Urinary bladder (tissue), 3 donors: ENCODE measurements at regions not wholly inside any gene's neighbourhood (a gene's known extent, or its start where the extent isn't known, plus 50 kb on each side); places are given as distances from the start of the nearest gene placed in this dataset.

Experiments
- DNase-seq: peaks from one replicate; pipeline ENCODE4 v3.0.0-alpha.2; 2015; ENCODE audit errors: extremely low spot score
- H3K27ac ChIP-seq: one replicate; pipeline ENCODE4 v1.5.1; 2013; ENCODE audit warnings: low read depth, mild to moderate bottlenecking, moderate library complexity
- H3K36me3 ChIP-seq: one replicate; pipeline ENCODE4 v1.6.1; 2013; ENCODE audit warnings: mild to moderate bottlenecking, moderate library complexity; ENCODE audit not compliant: insufficient read depth
- H3K4me1 ChIP-seq: one replicate; pipeline ENCODE4 v1.6.1; 2013; ENCODE audit warnings: mild to moderate bottlenecking, moderate library complexity; ENCODE audit not compliant: insufficient read depth
- H3K4me3 ChIP-seq: one replicate; pipeline ENCODE4 v1.5.1; 2013; ENCODE audit warnings: low read depth, low read length
- WGBS: extraction: QIAGEN DNeasy Blood & Tissue Kit; methylation state at CpG from one replicate; pipeline ENCODE4 v1.1.7; 2013; 5-methylcytosine and 5-hydroxymethylcytosine counted together
- donor health status: healthy with polysubstance abuse.
- donor health status: healthy.

GRCh38 chr14:98573082-98573481 is 698.9 kb downstream of the BCL11B start:
- WGBS = 58% methylated on average over 2 of the region's 2 CpGs
- DNase-seq = no peak
- no peak overlapping the region for H3K4me3 ChIP-seq
- H3K36me3 ChIP-seq = no peaks in the 10 kb centered on the region
- no peak overlapping the region for H3K27ac ChIP-seq
- no peaks in the 10 kb centered on the region for H3K4me1 ChIP-seq

- Histone ChIP-seq H3K4me1 (no peaks in the 10 kb centered on the region), H3K27ac (no peak overlapping the region), H3K36me3 (no peaks in the 10 kb centered on the region), H3K4me3 (no peak overlapping the region)
- WGBS = 91% methylated on average over 2 of the region's 2 CpGs
- no peak for DNase-seq
Measured at GRCh38 chr14:98576463-98576862, 695.5 kb downstream of the BCL11B start.

GRCh38 chr14:98578204-98578603 is 693.8 kb downstream of the BCL11B start:
- 31% methylated on average over 2 of the region's 2 CpGs for WGBS
- H3K4me1 ChIP-seq = no peaks in the 10 kb centered on the region
- DNase-seq = no peak
- no peak overlapping the region for H3K4me3 ChIP-seq
- no peak overlapping the region for H3K27ac ChIP-seq
- H3K36me3 ChIP-seq = no peaks in the 10 kb centered on the region

- DNase-seq = no peak
- no peaks in the 10 kb centered on the region for H3K4me1 ChIP-seq
- H3K4me3 ChIP-seq = no peak overlapping the region
- H3K36me3 ChIP-seq = no peaks in the 10 kb centered on the region
- 91% methylated on average over 1 of the region's 1 CpG for WGBS
- H3K27ac ChIP-seq = no peak overlapping the region
Measured at GRCh38 chr14:98579140-98579539, 692.9 kb downstream of the BCL11B start.

- Histone ChIP-seq H3K27ac (no peak overlapping the region), H3K36me3 (no peaks in the 10 kb centered on the region), H3K4me3 (no peak overlapping the region), H3K4me1 (no peaks in the 10 kb centered on the region)
- 6% methylated on average over 3 of the region's 3 CpGs for WGBS
- no peak for DNase-seq
Measured at GRCh38 chr14:98580131-98580678, 691.8 kb downstream of the BCL11B start.

GRCh38 chr14:98582276-98582675 is 689.7 kb downstream of the BCL11B start:
- no peak overlapping the region for H3K4me3 ChIP-seq
- no peaks in the 10 kb centered on the region for H3K36me3 ChIP-seq
- H3K4me1 ChIP-seq = no peaks in the 10 kb centered on the region
- no peak overlapping the region for H3K27ac ChIP-seq
- no peak for DNase-seq
- WGBS = 71% methylated on average over 7 of the region's 7 CpGs

- Histone ChIP-seq H3K27ac (no peak overlapping the region), H3K36me3 (no peaks in the 10 kb centered on the region), H3K4me1 (no peaks in the 10 kb centered on the region), H3K4me3 (no peak overlapping the region)
- no peak for DNase-seq
- 57% methylated on average over 6 of the region's 6 CpGs for WGBS
Measured at GRCh38 chr14:98591161-98591560, 680.8 kb downstream of the BCL11B start.

GRCh38 chr14:98592611-98593170 is 679.3 kb downstream of the BCL11B start:
- 85% methylated on average over 21 of the region's 21 CpGs for WGBS
- no peak overlapping the region for H3K4me3 ChIP-seq
- no peaks in the 10 kb centered on the region for H3K36me3 ChIP-seq
- H3K27ac ChIP-seq = no peak overlapping the region
- no peaks in the 10 kb centered on the region for H3K4me1 ChIP-seq
- DNase-seq = no peak

GRCh38 chr14:98593361-98593761 is 678.6 kb downstream of the BCL11B start:
- no peak for DNase-seq
- Histone ChIP-seq H3K4me1 (no peaks in the 10 kb centered on the region), H3K4me3 (no peak overlapping the region), H3K27ac (no peak overlapping the region), H3K36me3 (no peaks in the 10 kb centered on the region)
- WGBS = 65% methylated on average over 8 of the region's 8 CpGs

GRCh38 chr14:98594156-98594555 is 677.8 kb downstream of the BCL11B start:
- WGBS = 85% methylated on average over 5 of the region's 5 CpGs
- H3K4me1 ChIP-seq = no peaks in the 10 kb centered on the region
- DNase-seq = no peak

GRCh38 chr14:98598576-98598975 is 673.4 kb downstream of the BCL11B start:
- Histone ChIP-seq H3K4me3 (no peak overlapping the region), H3K36me3 (no peaks in the 10 kb centered on the region), H3K4me1 (no peaks in the 10 kb centered on the region), H3K27ac (no peak overlapping the region)
- DNase-seq = no peak
- 90% methylated on average over 6 of the region's 6 CpGs for WGBS

More at GRCh38 chr14:98594156-98594555, 677.8 kb downstream of the BCL11B start:
- Histone ChIP-seq H3K36me3 (no peaks in the 10 kb centered on the region), H3K4me3 (no peak overlapping the region), H3K27ac (no peak overlapping the region)

GRCh38 chr14:98599082-98599481 is 672.9 kb downstream of the BCL11B start:
- DNase-seq = no peak
- WGBS = 70% methylated on average over 5 of the region's 5 CpGs
- Histone ChIP-seq H3K36me3 (no peaks in the 10 kb centered on the region), H3K27ac (no peak overlapping the region), H3K4me1 (no peaks in the 10 kb centered on the region), H3K4me3 (no peak overlapping the region)

GRCh38 chr14:98602983-98603382 is 669.0 kb downstream of the BCL11B start:
- WGBS = 60% methylated on average over 7 of the region's 7 CpGs

GRCh38 chr14:98605043-98605442 is 667.0 kb downstream of the BCL11B start:
- WGBS = 76% methylated on average over 2 of the region's 2 CpGs
- Histone ChIP-seq H3K36me3 (no peaks in the 10 kb centered on the region), H3K4me3 (no peak overlapping the region), H3K27ac (no peak overlapping the region), H3K4me1 (no peaks in the 10 kb centered on the region)
- no peak for DNase-seq

More at GRCh38 chr14:98602983-98603382, 669.0 kb downstream of the BCL11B start:
- Histone ChIP-seq H3K4me3 (no peak overlapping the region), H3K36me3 (no peaks in the 10 kb centered on the region), H3K4me1 (no peaks in the 10 kb centered on the region), H3K27ac (no peak overlapping the region)
- DNase-seq = no peak
